ENCODE measurements at regions not wholly inside any gene's neighbourhood (a gene's known extent, or its start where the extent isn't known, plus 50 kb on each side); places are given as distances from the start of the nearest gene placed in this dataset.

GRCh38 chr16:31709181-31709580, 164.4 kb upstream of the ZNF267 start:
- H3K27me3 Mint-ChIP-seq, result no peaks in the 10 kb centered on the region
- no peak overlapping the region for H3K4me3 Mint-ChIP-seq
- H3K27ac Mint-ChIP-seq, result no peak overlapping the region
- peaks cover 4% of the 10 kb centered on the region for H3K9me3 Mint-ChIP-seq
- TF ChIP-seq, protein P1, sequence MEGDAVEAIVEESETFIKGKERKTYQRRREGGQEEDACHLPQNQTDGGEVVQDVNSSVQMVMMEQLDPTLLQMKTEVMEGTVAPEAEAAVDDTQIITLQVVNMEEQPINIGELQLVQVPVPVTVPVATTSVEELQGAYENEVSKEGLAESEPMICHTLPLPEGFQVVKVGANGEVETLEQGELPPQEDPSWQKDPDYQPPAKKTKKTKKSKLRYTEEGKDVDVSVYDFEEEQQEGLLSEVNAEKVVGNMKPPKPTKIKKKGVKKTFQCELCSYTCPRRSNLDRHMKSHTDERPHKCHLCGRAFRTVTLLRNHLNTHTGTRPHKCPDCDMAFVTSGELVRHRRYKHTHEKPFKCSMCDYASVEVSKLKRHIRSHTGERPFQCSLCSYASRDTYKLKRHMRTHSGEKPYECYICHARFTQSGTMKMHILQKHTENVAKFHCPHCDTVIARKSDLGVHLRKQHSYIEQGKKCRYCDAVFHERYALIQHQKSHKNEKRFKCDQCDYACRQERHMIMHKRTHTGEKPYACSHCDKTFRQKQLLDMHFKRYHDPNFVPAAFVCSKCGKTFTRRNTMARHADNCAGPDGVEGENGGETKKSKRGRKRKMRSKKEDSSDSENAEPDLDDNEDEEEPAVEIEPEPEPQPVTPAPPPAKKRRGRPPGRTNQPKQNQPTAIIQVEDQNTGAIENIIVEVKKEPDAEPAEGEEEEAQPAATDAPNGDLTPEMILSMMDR (conservative IDR thresholded peaks at IDR 0.05), result no peak
- DNase-seq (ENCODE audit: extremely low spot score, unreplicated experiment), result no peak
- H3K4me1 Mint-ChIP-seq (ENCODE audit: unreplicated experiment), result peaks cover 13% of the 10 kb centered on the region
- H3K36me3 Mint-ChIP-seq, result peaks cover 7% of the 10 kb centered on the region

- Mint-ChIP-seq H3K36me3 (peaks cover 16% of the 10 kb centered on the region), H3K9me3 (peaks cover 9% of the 10 kb centered on the region), H3K27ac (peak overlapping the region; percentile 41), H3K27me3 (no peaks in the 10 kb centered on the region), H3K4me3 (no peak overlapping the region), H3K4me1 (ENCODE audit: unreplicated experiment) (peaks cover 23% of the 10 kb centered on the region)
- TF ChIP-seq, protein P1 (conservative IDR thresholded peaks at IDR 0.05), result no peak
- no peak for DNase-seq (ENCODE audit: extremely low spot score, unreplicated experiment)
Measured at GRCh38 chr16:31710134-31710533, 163.5 kb upstream of the ZNF267 start.

- TF ChIP-seq, protein P1 (conservative IDR thresholded peaks at IDR 0.05), result no peak
- Mint-ChIP-seq H3K27ac (no peak overlapping the region), H3K9me3 (peaks cover 10% of the 10 kb centered on the region), H3K36me3 (peaks cover 21% of the 10 kb centered on the region), H3K4me3 (no peak overlapping the region), H3K27me3 (no peaks in the 10 kb centered on the region), H3K4me1 (ENCODE audit: unreplicated experiment) (peaks cover 23% of the 10 kb centered on the region)
- DNase-seq (ENCODE audit: extremely low spot score, unreplicated experiment), result no peak
Measured at GRCh38 chr16:31710880-31711279, 162.7 kb upstream of the ZNF267 start.

DNA sequence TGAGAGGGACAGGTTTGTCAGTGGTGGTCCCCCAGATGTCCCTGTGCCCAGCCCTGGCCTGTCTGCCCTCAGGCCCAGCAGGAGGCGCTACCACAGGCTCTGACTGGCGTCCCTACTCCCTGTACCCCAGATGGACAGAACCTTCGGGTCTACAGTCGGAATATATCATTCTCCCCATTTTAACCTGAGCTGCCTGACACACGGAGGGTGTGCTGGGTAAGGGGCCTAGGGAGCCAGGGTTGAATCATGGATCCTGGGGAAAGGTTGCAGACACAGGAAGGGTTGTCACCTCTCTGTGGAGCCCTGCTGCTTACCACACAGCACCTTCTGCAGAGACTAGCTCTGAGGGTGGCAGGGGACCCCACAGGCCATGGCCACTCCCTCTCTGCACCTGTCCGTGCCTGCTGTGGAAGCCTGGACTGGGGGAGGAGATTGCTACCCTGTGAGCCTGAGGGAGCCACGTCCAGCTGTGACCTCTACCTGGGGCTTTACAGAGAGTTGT, 162.2 kb upstream of the ZNF267 start:
- Mint-ChIP-seq H3K27me3 (no peaks in the 10 kb centered on the region), H3K9me3 (peaks cover 10% of the 10 kb centered on the region), H3K36me3 (peaks cover 25% of the 10 kb centered on the region), H3K4me1 (ENCODE audit: unreplicated experiment) (peaks cover 23% of the 10 kb centered on the region), H3K4me3 (no peak overlapping the region), H3K27ac (peak overlapping the region; percentile 99)
- TF ChIP-seq, protein P1 (conservative IDR thresholded peaks at IDR 0.05), result no peak
- DNase-seq (ENCODE audit: extremely low spot score, unreplicated experiment), result no peak

DNA sequence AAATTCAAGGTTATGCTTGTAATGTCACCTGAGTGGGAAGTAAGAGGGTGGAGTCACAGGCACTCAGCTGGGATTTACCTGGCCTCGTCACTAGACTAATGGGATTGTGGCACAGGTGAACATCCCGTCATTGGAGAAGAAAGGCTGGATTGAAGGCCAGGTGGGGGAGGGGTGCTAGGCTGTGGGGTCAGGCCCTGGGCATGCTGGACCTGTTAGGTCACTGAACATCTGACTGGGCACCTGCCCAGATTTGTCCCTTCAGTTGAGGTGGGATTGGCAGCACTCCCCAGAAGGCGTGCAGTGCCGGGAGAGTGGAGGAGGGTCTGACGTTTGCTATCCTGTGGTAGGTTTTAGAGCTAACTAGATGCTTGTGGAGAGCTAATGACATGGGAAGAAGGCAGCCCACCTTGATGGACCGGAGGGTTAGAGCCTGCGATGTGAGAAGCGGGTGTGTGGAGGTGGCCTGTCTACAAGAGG, 161.5 kb upstream of the ZNF267 start:
- peaks cover 27% of the 10 kb centered on the region for H3K36me3 Mint-ChIP-seq
- no peaks in the 10 kb centered on the region for H3K27me3 Mint-ChIP-seq
- TF ChIP-seq, protein P1 (conservative IDR thresholded peaks at IDR 0.05), result no peak
- DNase-seq (ENCODE audit: extremely low spot score, unreplicated experiment), result no peak
- H3K4me1 Mint-ChIP-seq (ENCODE audit: unreplicated experiment), result peaks cover 23% of the 10 kb centered on the region
- peak overlapping the region; percentile 100 for H3K4me3 Mint-ChIP-seq
- peak overlapping the region; percentile 99 for H3K27ac Mint-ChIP-seq
- H3K9me3 Mint-ChIP-seq, result peaks cover 10% of the 10 kb centered on the region

Measured in type B pancreatic cell (in vitro differentiated cells).